ENCODE measurements at regions not wholly inside any gene's neighbourhood (a gene's known extent, or its start where the extent isn't known, plus 50 kb on each side); places are given as distances from the start of the nearest gene placed in this dataset.
A peak's percentile ranks its signal among the peaks of the same experiment; 100 is the strongest.

- TF ChIP-seq POLR2A (IDR thresholded peaks at IDR 0.05) (no peak), CTCF (IDR thresholded peaks at IDR 0.05) (no peak)
- no peak for DNase-seq (ENCODE audit: low spot score in 2 of 2)
- intact Hi-C loops (cut with DNase I; ENCODE audit: low total_unique reads), result no loop called here
- 54 to 59% methylated on average over 4 of the region's 4 CpGs for WGBS, 2 donors
- H3K4me3 ChIP-seq (ENCODE audit: low read depth, poor library complexity, severe bottlenecking), result no peak overlapping the region
These were observed 187.6 kb upstream of the S1PR3 start for GRCh38 chr9:88803546-88804253.

GRCh38 chr9:88804254-88804596, 187.0 kb upstream of the S1PR3 start:
- no peak for DNase-seq (ENCODE audit: low spot score in 2 of 2)
- intact Hi-C loops (cut with DNase I; ENCODE audit: low total_unique reads), result no loop called here
- 66 to 78% methylated on average over 2 of the region's 2 CpGs for WGBS, 2 donors
- TF ChIP-seq CTCF (IDR thresholded peaks at IDR 0.05), result no peak
- no peak for TF ChIP-seq POLR2A (IDR thresholded peaks at IDR 0.05)
- no peak overlapping the region for H3K4me3 ChIP-seq (ENCODE audit: low read depth, poor library complexity, severe bottlenecking)

GRCh38 chr9:88805217-88805943, 185.9 kb upstream of the S1PR3 start:
- intact Hi-C loops (cut with DNase I; ENCODE audit: low total_unique reads), result no loop called here
- H3K4me3 ChIP-seq (ENCODE audit: low read depth, poor library complexity, severe bottlenecking), result no peak overlapping the region
- TF ChIP-seq CTCF (IDR thresholded peaks at IDR 0.05) (no peak), POLR2A (IDR thresholded peaks at IDR 0.05) (no peak)
- DNase-seq (ENCODE audit: low spot score in 2 of 2), result peak in 1 of 2 donors; percentile 13
- WGBS, 2 donors, result 89% methylated on average over 7 of the region's 7 CpGs

GRCh38 chr9:88807426-88807825, 183.8 kb upstream of the S1PR3 start:
- no peak overlapping the region for H3K4me3 ChIP-seq (ENCODE audit: low read depth, poor library complexity, severe bottlenecking)
- 87 to 92% methylated on average over 5 of the region's 5 CpGs for WGBS, 2 donors
- DNase-seq (ENCODE audit: low spot score in 2 of 2), result peak in 1 of 2 donors; percentile 43
- no peak for TF ChIP-seq POLR2A (IDR thresholded peaks at IDR 0.05)
- no peak for TF ChIP-seq CTCF (IDR thresholded peaks at IDR 0.05)
- intact Hi-C loops (cut with DNase I; ENCODE audit: low total_unique reads), result no loop called here

- peak in 1 of 2 donors; percentile 57 for DNase-seq (ENCODE audit: low spot score in 2 of 2)
- no peak overlapping the region for H3K4me3 ChIP-seq (ENCODE audit: low read depth, poor library complexity, severe bottlenecking)
- TF ChIP-seq CTCF (IDR thresholded peaks at IDR 0.05) (no peak), POLR2A (IDR thresholded peaks at IDR 0.05) (no peak)
- WGBS, 2 donors, result 72 to 84% methylated on average over 4 of the region's 4 CpGs
- intact Hi-C loops (cut with DNase I; ENCODE audit: low total_unique reads), result no loop called here
These were observed 183.1 kb upstream of the S1PR3 start for GRCh38 chr9:88808019-88808656.

Measured in lower leg skin (tissue), 4 donors.